HG03280 (cell line): ENCODE measurements at regions not wholly inside any gene's neighbourhood (a gene's known extent, or its start where the extent isn't known, plus 50 kb on each side); places are given as distances from the start of the nearest gene placed in this dataset.

ENCODE experiments used
- ATAC-seq: cut with Tn5 transposase; IDR thresholded peaks from one replicate; pipeline ENCODE4 v1.9.1; 2021; ENCODE audit warnings: mild to moderate bottlenecking, moderate library complexity; ENCODE audit not compliant: unreplicated experiment

DNA sequence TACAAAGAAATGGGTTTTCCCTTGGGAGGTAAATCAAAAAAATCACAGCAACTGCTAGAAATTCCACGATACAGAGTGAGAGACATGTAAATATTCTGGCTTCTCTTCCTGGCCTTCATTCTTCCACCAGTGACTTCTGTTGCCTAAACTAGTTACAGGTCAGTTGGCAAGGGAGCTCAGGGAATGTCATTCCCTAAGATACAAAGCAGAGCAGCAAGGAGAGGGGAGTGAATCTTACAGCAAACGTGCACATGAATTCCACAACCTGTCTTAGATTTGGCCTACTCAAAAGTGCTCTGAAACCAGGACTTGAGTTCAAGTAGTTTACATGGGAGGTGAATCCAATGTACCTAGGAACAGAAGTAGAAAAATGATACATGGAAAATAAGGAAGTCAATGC, 445.3 kb upstream of the LRRC7 start:
- no peak for ATAC-seq

DNA sequence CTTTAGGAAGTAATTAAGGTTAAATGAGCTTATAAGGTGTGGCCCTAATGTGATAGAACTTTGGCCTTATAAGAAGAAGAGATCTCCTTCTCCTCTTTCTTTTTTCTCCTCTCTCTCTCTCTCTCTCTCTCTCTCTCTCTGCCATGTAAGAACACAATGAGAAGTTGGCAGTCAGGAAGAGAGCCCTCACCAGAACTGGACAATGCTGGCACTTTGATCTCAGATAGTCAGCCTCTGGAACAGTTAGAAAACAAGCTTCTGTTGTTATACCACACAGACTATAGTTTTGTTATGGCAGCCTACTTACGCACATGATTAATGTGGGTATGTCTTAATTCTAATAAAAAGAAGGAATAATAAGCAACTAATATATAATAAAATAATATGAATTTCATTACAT, 444.2 kb upstream of the LRRC7 start:
- no peak for ATAC-seq

DNA sequence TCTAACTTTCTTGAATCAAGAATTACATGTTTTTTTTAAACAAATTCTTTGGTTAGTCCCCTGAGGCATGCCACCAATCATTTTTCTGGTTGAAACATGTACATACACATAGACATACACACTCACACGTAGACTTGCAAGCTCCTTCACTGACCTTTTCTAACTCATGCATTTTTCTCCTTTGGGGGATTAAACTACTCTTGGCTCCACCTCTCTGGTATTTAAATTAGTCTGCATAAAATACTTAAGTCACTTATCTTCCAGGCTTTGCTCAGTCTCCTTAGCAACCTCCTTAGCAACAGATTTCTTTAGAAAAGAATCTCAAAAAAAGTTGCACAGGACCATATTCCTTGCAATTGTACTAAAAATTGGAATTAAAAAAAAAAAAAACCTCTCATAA, 440.9 kb upstream of the LRRC7 start:
- ATAC-seq: no peak

DNA sequence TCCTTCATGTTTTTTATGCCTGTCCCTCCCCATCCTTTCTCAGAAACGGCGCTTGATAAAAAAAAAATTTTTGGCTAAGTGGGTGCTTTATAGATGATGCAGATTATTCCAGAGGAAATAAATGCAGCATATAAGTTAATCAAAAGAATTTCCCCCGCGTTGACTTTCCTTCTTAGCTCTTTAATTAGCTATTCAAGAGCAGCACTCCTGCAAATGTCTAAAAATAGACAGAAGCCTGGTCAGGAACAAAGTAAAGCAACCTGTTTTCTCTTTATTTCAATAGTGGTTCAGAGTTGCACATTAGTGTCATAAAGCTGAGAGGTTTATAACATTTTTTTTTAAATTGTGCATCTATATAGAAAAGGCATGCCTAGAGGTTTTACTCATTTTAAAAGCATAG, 439.5 kb upstream of the LRRC7 start:
- no peak for ATAC-seq

DNA sequence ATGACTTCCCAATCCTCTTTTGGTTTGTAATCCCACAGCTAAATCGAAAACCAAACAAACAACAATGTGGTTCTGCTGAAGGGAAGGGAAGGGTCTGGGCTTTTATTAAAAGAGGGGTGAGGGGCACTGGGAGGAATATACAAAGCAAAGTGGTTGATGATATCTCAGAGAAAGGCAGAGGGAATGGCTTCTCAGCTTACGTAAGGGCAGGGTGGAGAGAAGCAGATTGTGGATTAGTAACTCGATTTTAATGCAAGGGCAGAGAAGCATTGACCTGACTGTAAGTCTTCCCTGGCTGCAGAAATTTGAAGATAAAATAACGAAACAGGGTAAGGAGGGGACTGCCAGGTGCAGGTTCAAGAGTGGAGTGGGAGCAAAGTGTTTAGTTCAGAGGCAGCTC, 438.2 kb upstream of the LRRC7 start:
- no peak for ATAC-seq

DNA sequence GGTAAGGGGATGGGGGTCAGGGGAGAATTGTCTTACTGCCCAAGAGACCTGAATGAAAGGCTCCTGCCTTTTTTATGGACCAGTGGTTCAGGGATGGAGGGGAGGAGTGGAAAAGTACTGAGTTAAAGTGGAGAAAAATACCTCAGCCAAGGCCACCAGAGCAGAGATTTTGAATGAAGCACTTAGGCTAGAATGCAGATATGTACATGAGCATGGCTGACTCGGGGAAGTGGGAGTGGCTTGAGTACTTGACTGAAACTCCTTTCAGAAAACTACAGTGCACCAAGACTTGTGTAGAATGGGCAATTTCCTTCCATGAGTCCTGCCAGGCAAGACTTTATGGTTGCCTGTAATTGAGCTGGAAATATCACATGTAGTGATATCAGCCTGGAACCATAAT, 429.6 kb upstream of the LRRC7 start:
- no peak for ATAC-seq

DNA sequence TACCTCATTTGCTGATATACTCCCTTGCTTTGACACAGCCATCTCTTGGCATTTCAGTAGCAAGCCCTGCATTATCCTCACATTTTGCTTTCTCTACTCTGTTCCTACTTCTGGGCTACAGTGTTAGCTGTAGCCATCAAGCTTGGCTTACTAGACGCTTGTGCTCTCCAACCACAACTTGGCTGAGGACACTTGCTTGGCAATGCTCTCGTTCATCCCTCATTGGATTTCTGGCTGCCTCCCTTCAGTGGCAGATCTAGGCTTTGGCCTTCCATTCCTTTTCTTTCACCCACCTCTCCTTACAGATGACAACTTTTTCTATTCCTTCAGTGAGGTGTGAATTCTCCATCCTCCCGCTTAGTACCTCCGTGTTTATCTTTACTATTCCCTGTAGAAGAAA, 428.7 kb upstream of the LRRC7 start:
- no peak for ATAC-seq

DNA sequence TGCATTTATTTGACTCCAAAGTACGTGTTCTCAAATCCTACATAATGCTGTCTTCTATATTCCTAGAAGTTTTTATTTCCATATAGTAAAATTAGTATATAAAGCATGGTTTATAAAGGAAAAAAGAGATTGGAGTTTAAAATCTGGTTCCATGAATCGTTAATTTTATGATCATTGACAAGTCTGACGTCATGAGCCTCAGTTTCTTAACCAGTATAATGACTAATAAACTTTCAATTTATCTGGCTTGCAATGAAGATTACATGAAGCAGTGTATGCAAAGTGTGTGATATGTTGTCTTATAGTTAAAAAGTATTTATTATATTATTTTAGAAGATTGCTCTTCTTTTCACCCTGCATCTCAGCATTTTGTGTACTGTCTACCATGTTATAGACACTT, 421.4 kb upstream of the LRRC7 start:
- no peak for ATAC-seq

DNA sequence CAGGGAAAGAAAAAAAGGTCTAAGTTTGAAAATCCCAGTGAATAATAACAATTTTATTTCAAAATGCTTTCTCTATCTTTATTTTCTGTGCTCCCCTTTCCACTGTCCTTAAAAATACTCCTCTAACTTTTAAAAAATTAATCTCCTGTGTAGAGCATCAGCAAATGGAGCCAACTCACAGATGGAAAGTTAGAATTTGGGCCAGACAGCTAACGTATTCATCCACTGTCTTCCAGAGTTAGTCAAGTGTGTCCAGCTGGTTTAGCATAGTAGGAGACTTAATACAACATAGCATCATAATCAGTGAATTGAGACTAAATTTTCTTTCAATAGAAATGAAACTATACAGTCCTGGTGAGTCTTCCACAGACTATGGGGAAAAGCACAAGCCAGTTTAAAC, 419.0 kb upstream of the LRRC7 start:
- no peak for ATAC-seq

DNA sequence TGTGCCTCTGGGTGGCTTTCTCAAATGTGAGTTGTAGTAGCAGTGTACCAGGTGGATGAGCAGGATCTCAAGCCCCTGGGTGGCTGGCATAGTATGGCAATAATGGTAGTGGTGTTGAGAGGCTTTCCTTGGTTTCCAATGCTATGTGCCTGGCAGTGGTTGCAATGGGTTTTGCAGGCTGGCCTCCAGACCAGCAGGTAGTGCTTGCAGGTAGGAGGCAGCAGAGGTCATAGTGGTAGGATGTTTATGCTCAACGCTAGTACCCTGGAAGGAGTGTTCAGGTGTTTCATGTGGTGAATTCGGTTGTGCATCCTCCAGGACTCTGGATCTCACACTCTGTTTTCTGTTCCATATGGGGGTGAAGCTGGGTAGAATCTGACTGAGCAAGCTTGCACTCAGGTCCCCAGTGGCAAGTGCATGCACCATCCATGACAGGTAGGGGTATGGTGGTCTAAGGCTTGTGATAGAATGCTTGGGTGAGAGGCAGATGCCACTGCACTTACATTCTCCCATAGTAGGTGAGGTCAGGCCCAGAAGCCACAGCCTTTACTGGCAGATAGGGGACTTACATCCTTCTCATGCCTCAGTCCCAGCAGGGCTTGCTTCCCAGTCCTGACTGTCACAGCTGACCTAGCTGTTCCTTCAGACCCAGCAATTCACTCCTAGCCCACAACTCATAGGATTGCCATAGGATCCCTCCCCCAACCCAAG, 410.5 kb upstream of the LRRC7 start:
- no peak for ATAC-seq

DNA sequence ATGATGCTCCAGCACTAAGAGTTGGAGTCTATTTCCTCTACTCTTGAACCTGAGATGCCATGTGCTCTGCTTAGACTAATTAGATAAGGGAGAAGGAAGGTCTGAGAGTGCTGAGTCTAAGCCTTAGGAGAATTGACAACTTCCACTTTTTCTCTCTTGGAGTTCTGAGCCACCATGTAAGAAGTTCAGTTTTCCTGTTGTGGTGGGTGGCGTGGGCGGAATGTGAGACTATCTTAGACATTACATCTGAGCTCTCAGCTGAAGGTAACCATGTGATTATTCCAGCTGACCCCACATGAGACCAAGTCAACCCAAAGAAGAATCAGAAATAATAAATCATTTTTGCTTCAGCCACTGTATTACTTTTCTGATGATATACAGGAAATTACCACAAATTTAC, 404.5 kb upstream of the LRRC7 start:
- no peak for ATAC-seq

DNA sequence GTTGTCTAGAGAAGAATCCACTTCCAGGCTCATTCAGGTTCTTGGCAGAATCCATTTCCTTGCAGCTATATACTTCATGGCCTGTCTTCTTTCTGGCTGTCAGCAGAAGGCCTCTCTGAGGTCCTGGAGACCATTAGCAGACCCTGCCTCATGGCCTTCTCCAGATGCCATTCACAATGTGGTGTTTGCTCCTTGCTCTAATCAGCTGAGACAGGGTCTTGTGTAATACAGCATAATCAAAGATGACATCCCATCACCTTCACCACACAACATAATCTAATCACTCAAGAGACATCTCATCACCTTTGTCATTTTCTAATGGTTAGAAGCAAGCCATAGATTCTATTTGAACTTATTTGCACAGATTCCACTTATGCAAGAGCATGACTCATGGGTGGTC, 403.9 kb upstream of the LRRC7 start:
- ATAC-seq: no peak

DNA sequence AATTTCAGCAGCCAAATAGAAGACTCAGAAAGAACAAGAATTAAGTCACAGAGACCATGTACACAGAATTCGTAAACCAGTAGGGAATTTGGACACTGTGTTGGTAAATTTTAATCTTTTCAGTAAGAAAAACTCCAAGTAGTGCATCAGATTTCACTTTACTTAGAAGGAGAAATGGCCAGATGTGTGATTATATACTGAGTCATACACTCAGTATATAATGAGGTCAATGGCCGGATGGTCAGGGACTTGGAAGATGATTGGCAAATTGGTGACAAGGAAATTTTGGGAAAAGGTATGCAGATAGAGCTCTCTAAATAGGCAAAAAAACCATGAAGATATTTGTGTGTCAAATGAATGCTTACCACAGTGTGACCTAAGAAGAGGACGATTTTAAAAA, 399.8 kb upstream of the LRRC7 start:
- ATAC-seq: no peak

DNA sequence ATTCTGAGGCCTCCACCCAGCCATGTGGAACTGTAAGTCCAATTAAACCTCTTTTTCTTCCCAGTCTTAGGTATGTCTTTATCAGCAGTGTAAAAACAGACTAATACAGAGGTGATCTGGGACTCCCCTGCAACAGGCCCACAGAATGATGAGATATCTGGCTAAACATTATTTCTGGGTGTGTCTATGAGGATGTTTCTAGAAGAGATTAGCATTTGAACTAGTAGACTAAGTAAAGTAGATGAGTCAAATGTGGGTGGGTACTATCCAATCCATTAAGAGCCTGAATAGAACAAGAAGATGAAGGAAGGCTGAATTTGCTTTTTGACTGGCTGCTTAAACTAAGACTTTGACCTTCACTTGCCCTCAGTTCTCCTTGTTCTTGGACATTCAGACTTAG, 396.5 kb upstream of the LRRC7 start:
- no peak for ATAC-seq

DNA sequence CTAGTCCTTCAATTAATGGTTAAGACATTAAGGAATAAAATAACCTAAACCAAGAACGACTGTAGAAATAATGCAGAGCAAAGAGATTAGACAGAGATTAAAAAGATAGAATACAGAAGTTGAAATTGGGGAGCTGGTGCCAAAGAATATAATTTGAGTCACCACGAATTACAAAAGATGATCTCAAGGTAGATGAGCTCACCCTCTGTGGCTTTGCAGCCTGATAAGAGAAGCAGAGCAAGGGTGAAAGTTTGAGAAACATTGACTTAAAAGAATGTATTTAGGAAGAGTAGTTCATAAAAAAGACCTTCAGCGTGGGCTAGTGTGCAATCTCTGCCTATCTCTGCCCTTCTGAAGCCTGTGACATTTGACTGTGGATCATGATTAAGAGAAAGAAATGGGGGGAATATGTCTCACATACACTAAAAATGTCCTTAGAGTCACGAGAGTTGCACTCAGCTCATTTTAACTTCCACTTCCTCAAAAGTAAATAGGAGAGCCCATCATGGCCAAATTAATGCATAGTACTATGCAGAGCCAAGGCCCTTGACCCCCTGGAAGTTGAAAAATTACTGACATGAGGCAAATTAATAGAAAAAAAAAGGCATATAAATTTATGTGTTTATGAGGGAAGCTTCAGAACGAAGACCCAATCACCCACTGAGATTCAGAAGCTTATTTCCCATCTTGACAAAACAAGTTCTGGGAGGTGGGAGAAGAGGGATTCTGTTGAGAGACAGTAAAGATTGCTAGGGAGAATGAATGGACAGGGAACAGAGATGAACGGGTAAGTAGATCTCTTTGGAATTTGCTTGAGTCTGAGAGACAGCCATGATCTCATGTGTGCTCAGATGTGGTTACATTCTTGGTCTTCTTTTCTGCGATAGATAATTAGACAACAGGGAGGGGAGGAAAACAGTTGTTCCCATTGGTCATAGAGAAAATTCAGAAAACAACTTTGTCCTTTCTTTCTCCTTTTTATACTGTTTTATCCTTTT, 395.4 kb upstream of the LRRC7 start:
- ATAC-seq: no peak

DNA sequence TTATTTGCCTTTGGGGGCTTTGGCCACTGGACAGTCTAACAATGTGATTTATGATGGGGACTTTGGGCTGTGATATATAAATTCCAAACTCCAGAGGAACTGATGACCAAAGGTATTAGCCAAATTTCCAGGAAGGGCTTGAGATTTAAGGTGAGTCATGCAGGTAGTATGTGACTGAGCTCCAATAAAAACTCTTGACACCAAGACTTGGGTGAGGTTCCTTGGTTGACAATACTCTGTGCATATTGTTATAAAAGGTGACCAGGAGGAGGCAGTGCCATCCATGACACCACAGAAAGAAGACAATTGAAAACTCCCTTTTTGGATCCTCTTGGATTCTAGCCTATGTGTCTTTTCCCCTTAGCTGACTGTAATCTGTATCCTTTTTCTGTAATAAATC, 392.7 kb upstream of the LRRC7 start:
- no peak for ATAC-seq

DNA sequence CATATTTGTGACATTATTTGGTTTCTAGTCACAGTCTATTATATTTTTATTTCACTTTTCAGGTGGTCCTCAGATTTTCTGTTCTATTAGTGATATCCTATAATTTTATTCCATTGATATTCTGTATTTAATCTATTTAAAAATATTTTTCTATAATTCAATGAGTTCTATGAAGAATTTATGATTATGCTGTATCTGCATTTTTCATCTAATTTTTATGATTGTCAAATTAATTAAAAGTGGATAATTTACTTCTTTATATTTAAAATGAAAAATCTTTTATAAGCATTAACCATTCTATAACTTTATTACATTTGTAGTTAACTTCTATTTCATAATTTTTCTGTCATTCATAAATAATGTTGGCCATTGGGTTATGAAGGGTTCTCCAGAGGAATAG, 387.4 kb upstream of the LRRC7 start:
- no peak for ATAC-seq

DNA sequence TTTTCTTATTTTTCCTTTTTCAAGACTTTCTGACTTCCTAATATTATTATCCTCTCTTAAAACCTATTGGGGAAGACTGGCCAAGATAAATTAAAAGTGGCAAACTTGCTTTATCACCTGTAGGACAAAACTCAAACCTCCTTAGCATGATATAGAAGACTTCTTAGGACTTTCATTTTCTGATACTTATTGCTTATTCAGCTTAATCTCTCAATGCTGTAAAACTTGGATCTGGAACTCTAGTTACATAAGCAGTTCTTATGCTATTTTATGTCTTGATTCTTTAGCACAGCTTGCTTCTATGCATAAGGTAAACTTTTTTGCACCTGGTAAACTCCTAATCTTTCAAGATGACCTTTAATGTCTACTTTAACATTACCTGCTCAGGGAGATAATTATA, 382.3 kb upstream of the LRRC7 start:
- no peak for ATAC-seq

DNA sequence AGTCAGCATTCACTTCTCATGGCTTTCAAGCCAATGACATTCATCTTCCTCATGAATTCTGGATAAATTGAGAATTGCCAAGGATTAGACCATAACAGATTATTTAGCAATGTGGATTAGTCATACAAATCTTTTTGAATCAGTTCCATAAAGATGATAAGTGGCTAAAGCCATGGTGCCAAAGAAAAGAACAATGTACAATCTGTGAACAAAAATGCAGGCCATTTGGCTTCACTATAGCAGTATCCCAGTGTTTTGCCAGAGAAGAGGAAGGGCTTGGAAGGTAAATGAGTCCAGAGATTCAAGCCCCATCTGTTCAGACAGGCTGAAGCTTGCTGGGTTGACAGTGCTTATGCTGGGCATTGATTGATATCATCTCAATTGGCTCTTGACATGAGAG, 376.4 kb upstream of the LRRC7 start:
- ATAC-seq: no peak

DNA sequence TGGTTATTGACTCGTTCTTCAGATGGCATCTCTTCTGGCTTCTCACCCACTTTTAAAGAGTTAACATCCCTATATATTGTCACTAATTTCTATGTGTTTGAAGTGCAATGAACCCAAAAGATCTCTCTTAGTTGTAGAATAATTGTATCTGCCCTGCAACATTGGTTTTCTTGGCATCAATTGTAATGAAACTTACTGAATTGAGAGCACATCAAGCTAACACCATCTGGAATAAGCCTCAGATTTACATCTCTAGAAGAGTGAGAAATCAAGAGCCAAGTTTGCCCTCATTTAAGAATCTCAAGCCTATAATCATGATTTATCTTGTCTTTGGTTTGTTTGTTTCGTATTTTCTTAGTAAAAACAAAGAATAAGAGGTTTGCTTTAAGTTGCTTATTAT, 372.6 kb upstream of the LRRC7 start:
- no peak for ATAC-seq

DNA sequence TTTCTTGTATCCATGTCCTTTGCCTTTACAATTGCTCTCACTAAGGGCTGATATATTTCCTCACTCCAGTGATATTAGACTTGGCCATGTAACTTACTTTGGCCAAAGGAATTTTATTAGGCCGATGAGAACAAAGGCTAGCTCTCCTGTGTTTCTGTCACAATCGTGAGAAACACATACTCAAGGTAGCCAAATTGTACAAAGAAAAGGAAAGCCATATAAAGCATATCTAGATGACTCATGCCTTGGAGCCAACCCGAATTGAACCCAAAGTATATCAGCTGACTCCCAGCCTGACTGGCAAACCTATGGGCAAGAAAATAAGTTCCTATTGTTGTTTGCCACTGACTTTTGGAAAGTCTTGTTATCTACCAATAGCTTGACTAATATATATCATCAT, 371.7 kb upstream of the LRRC7 start:
- ATAC-seq: no peak

DNA sequence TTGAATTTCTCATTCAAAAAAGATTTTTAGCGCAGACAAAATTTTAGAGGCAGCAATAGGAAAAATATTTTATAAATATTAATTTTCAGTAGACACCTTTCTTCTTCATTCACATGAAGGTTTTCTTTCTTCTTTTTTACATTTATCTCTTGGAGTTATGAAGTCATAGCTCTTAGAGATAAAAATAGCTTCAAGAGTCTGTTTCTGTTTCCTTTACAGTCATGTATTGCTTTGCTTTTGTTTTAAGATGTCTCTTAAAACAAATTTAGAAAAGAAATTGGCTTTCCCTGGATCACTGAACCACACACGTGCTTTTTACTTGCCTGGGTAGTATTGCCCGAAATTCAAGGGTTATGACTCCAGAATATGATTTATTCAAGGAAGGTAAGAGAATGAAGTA, 369.9 kb upstream of the LRRC7 start:
- ATAC-seq: no peak
